ENCODE measurements at regions not wholly inside any gene's neighbourhood (a gene's known extent, or its start where the extent isn't known, plus 50 kb on each side); places are given as distances from the start of the nearest gene placed in this dataset.

GRCh38 chr5:3414371-3414770 lies 181.3 kb upstream of the IRX1 start:
- DNase-seq (ENCODE audit: missing footprints) (no peak), ATAC-seq (no peak)
- intact Hi-C loops (cut with DNase I), result no loop called here

DNA sequence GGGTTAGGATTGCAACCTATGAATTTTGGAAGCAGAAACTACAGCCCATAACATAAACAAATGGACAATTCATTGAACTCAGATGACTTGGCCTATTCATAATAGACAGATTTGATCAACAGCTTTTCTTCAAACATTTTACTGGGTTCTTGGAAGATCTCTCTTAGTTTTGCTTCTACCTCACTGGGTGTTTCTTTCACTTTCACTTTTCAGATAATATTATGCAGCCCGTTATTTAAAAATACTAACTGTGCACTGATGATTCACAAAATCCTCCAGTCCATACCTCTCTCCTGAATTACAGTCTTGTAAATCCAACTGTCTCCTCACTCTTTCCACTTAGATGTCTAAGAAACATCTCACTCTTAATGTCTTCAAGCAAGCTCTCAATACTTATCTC lies 183.5 kb upstream of the IRX1 start:
- ATAC-seq, result no peak
- DNase-seq (ENCODE audit: missing footprints), result no peak
- intact Hi-C loops (cut with DNase I), result no loop called here

- ATAC-seq (no peak), DNase-seq (ENCODE audit: missing footprints) (no peak)
- intact Hi-C loops (cut with DNase I), result no loop called here
Observed at GRCh38 chr5:3411363-3411762, 184.3 kb upstream of the IRX1 start.

DNA sequence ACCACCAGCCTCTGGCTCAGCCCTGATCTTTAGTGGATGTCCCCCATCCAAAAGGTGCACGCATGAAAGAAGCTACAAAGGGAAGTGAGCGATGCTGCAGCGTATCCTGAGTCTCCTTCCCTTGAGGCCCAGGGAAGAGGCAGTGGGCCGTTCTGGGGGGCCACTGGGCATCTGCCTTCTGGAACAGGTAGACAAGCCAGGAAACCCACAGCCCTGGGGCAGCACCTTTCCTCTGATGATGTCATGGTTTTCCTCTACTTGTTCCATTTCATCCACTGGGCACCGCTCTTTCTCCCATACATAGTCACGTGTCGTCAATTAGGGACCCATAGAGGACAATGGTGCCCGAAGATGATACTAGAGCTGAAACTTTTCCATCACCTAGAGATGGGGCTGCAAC lies 194.0 kb upstream of the IRX1 start:
- intact Hi-C loops (cut with DNase I), result no loop called here
- ATAC-seq (no peak), DNase-seq (ENCODE audit: missing footprints) (no peak)

GRCh38 chr5:3400659-3401058 lies 195.0 kb upstream of the IRX1 start:
- DNase-seq (ENCODE audit: missing footprints), result no peak
- intact Hi-C loops (cut with DNase I), result no loop called here
- no peak for ATAC-seq

DNA sequence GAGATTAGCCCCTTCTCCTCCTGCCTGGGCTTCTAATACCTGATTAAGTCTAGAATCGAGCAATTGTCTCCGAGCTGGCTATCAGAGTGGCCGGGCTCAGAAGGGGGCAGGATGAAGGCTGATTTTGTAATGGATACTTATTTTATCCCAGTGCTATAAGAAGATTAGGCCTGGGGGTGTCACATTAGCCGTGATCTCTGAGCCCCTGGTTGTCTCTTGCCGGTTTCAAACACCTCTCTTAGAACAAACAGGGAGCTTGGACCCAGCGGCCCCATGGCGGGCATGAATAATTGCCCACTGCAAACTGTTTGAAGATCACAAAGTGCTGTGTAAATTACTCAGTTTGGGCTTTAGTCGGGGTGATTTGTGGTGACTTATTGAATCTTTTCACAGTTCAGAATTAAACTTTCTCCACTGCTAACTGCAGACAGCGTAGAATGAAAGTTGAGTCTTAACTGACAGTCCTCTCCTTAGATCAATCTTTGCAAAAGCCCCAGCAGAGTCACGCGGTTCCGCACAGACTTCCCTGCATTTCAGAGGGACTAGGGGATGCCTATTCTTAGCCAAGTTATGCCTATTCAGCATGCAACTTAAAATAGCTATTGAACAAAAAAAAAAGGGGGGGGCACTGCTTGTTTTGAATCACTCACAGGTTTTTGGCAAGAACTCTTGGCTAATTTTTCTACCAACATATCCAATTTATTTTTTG lies 200.6 kb upstream of the IRX1 start:
- ATAC-seq (peak; percentile 80), DNase-seq (ENCODE audit: missing footprints) (no peak)
- intact Hi-C loops (cut with DNase I), result no loop called here

DNA sequence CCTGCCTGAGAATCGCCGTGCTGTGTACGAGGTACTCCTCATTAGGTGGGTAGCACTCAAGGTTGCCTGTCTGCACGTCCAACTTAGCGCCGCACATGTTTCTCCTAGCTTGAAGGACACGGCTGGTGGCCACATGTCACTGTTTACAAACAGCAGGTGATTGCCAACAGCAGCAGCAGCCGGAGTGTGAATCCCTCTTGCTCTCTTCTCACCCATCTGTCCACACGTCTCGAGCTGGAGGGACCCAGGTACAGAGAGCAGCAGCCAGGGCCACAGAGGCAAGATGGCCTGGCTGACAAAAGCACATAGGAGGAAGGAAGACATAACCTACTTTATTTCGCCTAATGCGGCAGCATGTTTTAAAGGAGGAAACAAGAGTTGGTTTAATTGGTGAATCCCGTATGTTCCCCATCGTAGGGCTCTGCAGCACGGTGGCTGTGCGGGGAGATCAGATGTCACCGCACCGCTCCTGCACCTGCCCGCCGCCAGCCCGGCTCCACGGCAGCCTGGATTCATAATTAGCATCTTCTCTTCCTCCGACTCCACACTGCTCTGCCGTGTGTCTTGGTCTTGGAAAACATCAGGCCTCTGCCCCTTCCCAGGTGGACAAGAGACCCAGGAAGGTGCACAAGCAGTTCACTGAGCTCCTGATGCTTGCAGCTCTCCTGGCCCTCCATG lies 201.6 kb upstream of the IRX1 start:
- ATAC-seq, result peak; percentile 17
- intact Hi-C loops (cut with DNase I), result no loop called here
- no peak for DNase-seq (ENCODE audit: missing footprints)

- intact Hi-C loops (cut with DNase I), result no loop called here
- DNase-seq (ENCODE audit: missing footprints), result no peak
- ATAC-seq, result no peak
Observed at GRCh38 chr5:3393122-3393919, 202.3 kb upstream of the IRX1 start.

- DNase-seq (ENCODE audit: missing footprints) (no peak), ATAC-seq (no peak)
- intact Hi-C loops (cut with DNase I), result no loop called here
Observed at GRCh38 chr5:3392306-3392939, 203.2 kb upstream of the IRX1 start.

DNA sequence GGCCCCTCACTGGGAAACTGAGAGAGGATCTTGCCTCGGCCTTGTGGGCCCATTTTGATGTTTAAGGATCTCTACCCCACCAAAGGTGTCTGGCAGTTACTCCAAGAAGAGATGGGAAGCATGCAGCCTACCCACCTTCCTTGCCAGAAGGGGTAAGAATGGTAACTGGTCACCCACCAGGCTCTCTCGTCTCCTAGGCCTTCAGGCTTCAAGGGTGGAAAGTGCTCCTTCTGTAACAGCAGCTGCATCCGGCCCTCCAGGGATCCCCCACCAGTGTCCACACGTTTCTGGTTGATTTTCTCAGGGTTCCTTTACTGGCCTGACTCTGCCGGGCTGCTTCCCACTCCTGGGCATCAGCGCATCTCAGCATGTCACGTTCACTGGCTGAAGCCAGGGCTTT lies 204.4 kb upstream of the IRX1 start:
- intact Hi-C loops (cut with DNase I), result no loop called here
- ATAC-seq (no peak), DNase-seq (ENCODE audit: missing footprints) (no peak)

- DNase-seq (ENCODE audit: missing footprints) (no peak), ATAC-seq (no peak)
- intact Hi-C loops (cut with DNase I), result no loop called here
Observed at GRCh38 chr5:3389471-3390026, 206.1 kb upstream of the IRX1 start.

DNA sequence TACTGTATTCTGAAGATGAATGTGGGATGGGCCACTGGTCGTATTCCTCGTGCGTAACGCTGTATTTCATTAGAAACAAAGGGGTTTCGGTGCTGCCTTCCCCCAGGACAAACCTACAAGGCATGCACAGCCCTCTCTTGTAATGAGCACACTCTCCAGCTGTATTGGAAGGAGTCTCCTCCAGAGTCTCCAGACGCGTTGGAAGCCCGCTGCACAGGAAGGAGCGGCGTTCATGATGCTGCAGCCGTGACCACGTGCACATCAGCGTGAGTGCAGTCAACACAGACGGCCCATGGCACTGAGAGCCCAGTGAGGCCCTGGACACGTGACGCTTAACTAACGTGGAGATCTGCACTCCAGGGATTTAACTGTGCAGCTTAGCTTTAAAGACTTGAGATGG lies 209.0 kb upstream of the IRX1 start:
- DNase-seq (ENCODE audit: missing footprints) (no peak), ATAC-seq (no peak)
- intact Hi-C loops (cut with DNase I), result no loop called here

- intact Hi-C loops (cut with DNase I), result no loop called here
- ATAC-seq (no peak), DNase-seq (ENCODE audit: missing footprints) (no peak)
Observed at GRCh38 chr5:3385991-3386519, 209.6 kb upstream of the IRX1 start.

- intact Hi-C loops (cut with DNase I), result no loop called here
- ATAC-seq (no peak), DNase-seq (ENCODE audit: missing footprints) (no peak)
Observed at GRCh38 chr5:3384531-3384930, 211.1 kb upstream of the IRX1 start.

DNA sequence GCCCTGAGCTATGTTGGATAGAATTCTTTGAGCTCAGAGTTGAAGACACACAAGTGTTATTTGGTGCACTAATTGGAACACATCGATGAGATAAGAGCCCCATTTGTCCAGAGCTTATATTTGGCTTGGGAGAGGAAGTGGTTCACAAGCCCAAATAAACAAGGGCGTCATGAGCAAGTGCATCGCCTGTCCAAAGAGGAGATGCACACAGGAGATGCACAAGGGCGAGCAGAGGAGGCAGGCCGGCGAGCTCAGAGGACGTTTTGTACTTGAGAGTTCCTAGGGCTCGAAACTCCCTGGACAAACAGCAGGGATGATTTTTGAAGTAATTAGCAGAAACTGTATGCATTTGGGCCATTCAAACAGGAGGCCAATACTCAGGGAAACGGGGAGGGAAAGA lies 212.8 kb upstream of the IRX1 start:
- ATAC-seq (no peak), DNase-seq (ENCODE audit: missing footprints) (no peak)

GRCh38 chr5:3382151-3382550 lies 213.5 kb upstream of the IRX1 start:
- intact Hi-C loops (cut with DNase I), result no loop called here
- ATAC-seq, result no peak
- no peak for DNase-seq (ENCODE audit: missing footprints)

More for the DNA sequence above, 212.8 kb upstream of the IRX1 start:
- intact Hi-C loops (cut with DNase I), result no loop called here

- ATAC-seq (no peak), DNase-seq (ENCODE audit: missing footprints) (no peak)
- intact Hi-C loops (cut with DNase I), result no loop called here
Observed at GRCh38 chr5:3381206-3381825, 214.3 kb upstream of the IRX1 start.

GRCh38 chr5:3380689-3381088 lies 214.9 kb upstream of the IRX1 start:
- intact Hi-C loops (cut with DNase I), result no loop called here
- DNase-seq (ENCODE audit: missing footprints), result no peak
- no peak for ATAC-seq

DNA sequence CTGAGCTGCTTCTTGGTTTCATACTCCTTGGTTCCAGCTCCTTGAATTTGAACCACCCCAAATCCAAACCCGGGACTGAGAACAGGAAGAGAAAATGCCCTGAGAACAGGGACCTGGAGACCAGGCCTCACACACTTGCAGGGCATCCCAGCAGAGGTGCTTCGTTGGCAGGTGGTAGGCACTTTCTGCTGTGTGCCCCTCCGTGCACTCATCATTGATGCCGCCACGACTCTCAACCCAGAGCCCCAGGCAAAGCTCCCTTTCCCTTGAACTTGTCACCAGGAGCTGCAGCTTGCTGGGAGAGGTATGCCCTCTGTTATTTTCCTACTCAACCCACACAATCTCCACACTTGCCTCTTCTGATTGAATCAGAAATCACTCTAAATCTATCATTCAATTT lies 217.8 kb upstream of the IRX1 start:
- intact Hi-C loops (cut with DNase I), result no loop called here
- ATAC-seq, result no peak
- no peak for DNase-seq (ENCODE audit: missing footprints)
